CD14-positive monocyte (primary cell): ENCODE measurements at regions not wholly inside any gene's neighbourhood (a gene's known extent, or its start where the extent isn't known, plus 50 kb on each side); places are given as distances from the start of the nearest gene placed in this dataset.

Experiments
- DNase-seq, 3 donors: peaks; one replicate each; pipeline ENCODE4 v3.0.0-alpha.2; 2011 to 2022
- H2AFZ ChIP-seq: 2 replicates; pipeline ENCODE4 v1.6.0; 2012; ENCODE audit warnings: mild to moderate bottlenecking, low read depth, low read length, inconsistent platforms; ENCODE audit not compliant: insufficient read depth, poor library complexity, severe bottlenecking
- H3K27ac ChIP-seq, 2 donors: 1 replicate in 1 of 2; 2 replicates in 1 of 2; pipeline ENCODE4 v1.5.1; 2012 to 2013; ENCODE audit warnings: low read length in 2 of 2, control low read depth in 1 of 2, inconsistent platforms in 1 of 2, low read depth in 1 of 2, mild to moderate bottlenecking in 1 of 2
- H3K27me3 ChIP-seq, 2 donors: one replicate each; pipeline versions ENCODE4 v1.6.0 to v1.6.1; 2011 to 2013; ENCODE audit warnings: low read length in 2 of 2; ENCODE audit not compliant: control insufficient read depth in 2 of 2, insufficient read depth in 2 of 2
- H3K36me3 ChIP-seq, 2 donors: replicated peaks in 1 of 2; 1 replicate in 1 of 2; 2 replicates in 1 of 2; pipeline versions ENCODE4 v1.5.1 to v1.6.1; 2012 to 2013; ENCODE audit warnings: low read length in 2 of 2, control low read depth in 1 of 2, inconsistent platforms in 1 of 2, mild to moderate bottlenecking in 1 of 2; ENCODE audit not compliant: insufficient read depth in 2 of 2, control insufficient read depth in 1 of 2
- H3K4me1 ChIP-seq, 2 donors: 1 replicate in 1 of 2; 2 replicates in 1 of 2; pipeline versions ENCODE4 v1.5.1 to v1.6.1; 2012 to 2013; ENCODE audit warnings: low read length in 2 of 2, control low read depth in 1 of 2, inconsistent platforms in 1 of 2, mild to moderate bottlenecking in 1 of 2, moderate library complexity in 1 of 2; ENCODE audit not compliant: insufficient read depth in 2 of 2, control insufficient read depth in 1 of 2
- H3K4me2 ChIP-seq: replicated peaks from 2 replicates; pipeline ENCODE3; 2012; ENCODE audit warnings: low read length, moderate library complexity, mild to moderate bottlenecking; ENCODE audit not compliant: poor library complexity, severe bottlenecking; ENCODE audit errors: extremely low read depth
- H3K4me3 ChIP-seq, 3 experiments: fragments of 200-600 bp in 1 of 3; sonication (generic) in 1 of 3; replicated peaks in 1 of 3; 1 replicate in 2 of 3; 2 replicates in 1 of 3; pipeline ENCODE4 v1.5.1; 2011 to 2013; ENCODE audit warnings: low read length in 3 of 3, mild to moderate bottlenecking in 3 of 3, control low read depth in 2 of 3, low read depth in 2 of 3, inconsistent platforms in 1 of 3, moderate library complexity in 1 of 3
- H3K79me2 ChIP-seq: 2 replicates; pipeline ENCODE4 v1.6.0; 2012; ENCODE audit warnings: mild to moderate bottlenecking, control low read depth, inconsistent platforms, low read length, moderate library complexity; ENCODE audit not compliant: insufficient read depth
- H3K9ac ChIP-seq: 2 replicates; pipeline ENCODE4 v1.6.0; 2017; ENCODE audit warnings: low read length, mild to moderate bottlenecking; ENCODE audit not compliant: insufficient read depth, poor library complexity, severe bottlenecking
- H3K9me3 ChIP-seq, 2 donors: replicated peaks in 1 of 2; 1 replicate in 1 of 2; 2 replicates in 1 of 2; pipeline versions ENCODE4 v1.5.1 to v1.6.1; 2012 to 2013; ENCODE audit warnings: low read length in 2 of 2, control low read depth in 1 of 2; ENCODE audit not compliant: control insufficient read depth in 1 of 2, insufficient read depth in 1 of 2
- H4K20me1 ChIP-seq: 2 replicates; pipeline ENCODE4 v1.6.0; 2012; ENCODE audit warnings: mild to moderate bottlenecking, low read length, control low read depth, moderate library complexity; ENCODE audit not compliant: insufficient read depth
- H3K27ac Mint-ChIP-seq, 7 donors: one replicate each; pipeline ENCODE4 v1.8.0; 2020; ENCODE audit warnings: mild to moderate bottlenecking in 7 of 7, mixed read lengths in 7 of 7, moderate library complexity in 6 of 7, inconsistent platforms in 2 of 7
- H3K27me3 Mint-ChIP-seq, 3 donors: one replicate each; pipeline ENCODE4 v1.8.0; 2021 to 2022; ENCODE audit warnings: low read depth in 3 of 3, mild to moderate bottlenecking in 3 of 3, mixed read lengths in 3 of 3, moderate library complexity in 3 of 3, inconsistent platforms in 1 of 3
- H3K36me3 Mint-ChIP-seq, 2 donors: one replicate each; pipeline ENCODE4 v1.8.0; 2020; ENCODE audit warnings: mixed read lengths in 2 of 2, inconsistent platforms in 1 of 2, mild to moderate bottlenecking in 1 of 2
- H3K4me1 Mint-ChIP-seq: one replicate; pipeline ENCODE4 v1.8.0; 2020; ENCODE audit warnings: mild to moderate bottlenecking, mixed read lengths
- H3K4me3 Mint-ChIP-seq, 2 donors: one replicate each; pipeline ENCODE4 v1.8.0; 2020; ENCODE audit warnings: mild to moderate bottlenecking in 2 of 2, mixed read lengths in 2 of 2, moderate library complexity in 1 of 2
- H3K9me3 Mint-ChIP-seq, 7 donors: one replicate each; pipeline ENCODE4 v1.8.0; 2020 to 2022; ENCODE audit warnings: mixed read lengths in 7 of 7, mild to moderate bottlenecking in 6 of 7, moderate library complexity in 6 of 7, inconsistent platforms in 2 of 7
- WGBS: methylation state at CpG from one replicate; pipeline ENCODE4 v1.1.5; 2013; ENCODE audit warnings: missing lambda C conversion rate; ENCODE audit not compliant: insufficient coverage; 5-methylcytosine and 5-hydroxymethylcytosine counted together
- intact Hi-C, 2 donors: fragments of 100-400 bp; cut with micrococcal nuclease; formaldehyde crosslinking; loops; one replicate each; pipeline versions ENCODE4 v1.15.0 to v1.15.1; 2023
- TF ChIP-seq, protein P1 (sequence below): fragments of 200-600 bp; IDR thresholded peaks from one replicate; pipeline ENCODE4 v1.8.0; 2022; ENCODE audit warnings: antibody characterized with exemption, mild to moderate bottlenecking

DNA sequence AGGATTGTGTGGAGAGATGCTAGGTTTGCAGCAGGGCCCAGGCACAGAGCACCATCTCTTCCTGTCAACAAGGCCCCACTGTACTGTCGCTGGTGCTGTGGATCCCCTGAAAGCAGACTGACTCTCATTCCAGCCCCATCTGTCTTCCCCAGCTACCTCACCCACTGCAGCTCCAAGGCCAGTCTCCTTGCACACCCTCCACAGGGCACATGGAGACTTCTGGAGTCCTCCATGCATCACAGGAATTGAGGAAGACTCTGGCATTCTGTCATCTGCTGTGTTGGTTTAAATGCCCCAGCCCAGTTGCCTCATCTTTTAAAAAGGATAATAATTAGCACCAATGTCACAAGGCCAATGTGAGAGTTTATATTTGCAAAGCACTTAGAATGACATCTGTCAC lies 301.2 kb downstream of the RPLP1 start:
- Histone ChIP-seq H3K4me3 (no peak overlapping the region), H4K20me1 (no peaks in the 10 kb centered on the region), H3K9ac (no peak overlapping the region), H3K27me3 (no peaks in the 10 kb centered on the region), H3K4me1 (peaks cover 49 to 61% of the 10 kb centered on the region in 2 donors), H2AFZ (no peak overlapping the region), H3K4me2 (no peak overlapping the region), H3K79me2 (no peaks in the 10 kb centered on the region), H3K27ac (peak overlapping the region in 1 of 2 donors; percentile 25), H3K36me3 (no peaks in the 10 kb centered on the region), H3K9me3 (peaks cover 0 to 2% of the 10 kb centered on the region in 2 donors)
- Mint-ChIP-seq H3K36me3 (peaks cover 19 to 28% of the 10 kb centered on the region in 2 donors), H3K9me3 (peaks cover 7 to 19% (median 13%) of the 10 kb centered on the region in 7 donors), H3K27ac (peak overlapping the region in 5 of 7 donors; percentile 20 to 88 (median 82)), H3K27me3 (peaks cover 0 to 6% (median 3%) of the 10 kb centered on the region in 3 donors), H3K4me3 (no peak overlapping the region), H3K4me1 (peaks cover 66% of the 10 kb centered on the region)
- WGBS = 100% methylated on average over 1 of the region's 1 CpG
- DNase-seq = peak in 2 of 3 donors; percentile 38 to 40
- TF ChIP-seq, protein P1, sequence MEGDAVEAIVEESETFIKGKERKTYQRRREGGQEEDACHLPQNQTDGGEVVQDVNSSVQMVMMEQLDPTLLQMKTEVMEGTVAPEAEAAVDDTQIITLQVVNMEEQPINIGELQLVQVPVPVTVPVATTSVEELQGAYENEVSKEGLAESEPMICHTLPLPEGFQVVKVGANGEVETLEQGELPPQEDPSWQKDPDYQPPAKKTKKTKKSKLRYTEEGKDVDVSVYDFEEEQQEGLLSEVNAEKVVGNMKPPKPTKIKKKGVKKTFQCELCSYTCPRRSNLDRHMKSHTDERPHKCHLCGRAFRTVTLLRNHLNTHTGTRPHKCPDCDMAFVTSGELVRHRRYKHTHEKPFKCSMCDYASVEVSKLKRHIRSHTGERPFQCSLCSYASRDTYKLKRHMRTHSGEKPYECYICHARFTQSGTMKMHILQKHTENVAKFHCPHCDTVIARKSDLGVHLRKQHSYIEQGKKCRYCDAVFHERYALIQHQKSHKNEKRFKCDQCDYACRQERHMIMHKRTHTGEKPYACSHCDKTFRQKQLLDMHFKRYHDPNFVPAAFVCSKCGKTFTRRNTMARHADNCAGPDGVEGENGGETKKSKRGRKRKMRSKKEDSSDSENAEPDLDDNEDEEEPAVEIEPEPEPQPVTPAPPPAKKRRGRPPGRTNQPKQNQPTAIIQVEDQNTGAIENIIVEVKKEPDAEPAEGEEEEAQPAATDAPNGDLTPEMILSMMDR = no peak
- intact Hi-C loops = no loop called here

DNA sequence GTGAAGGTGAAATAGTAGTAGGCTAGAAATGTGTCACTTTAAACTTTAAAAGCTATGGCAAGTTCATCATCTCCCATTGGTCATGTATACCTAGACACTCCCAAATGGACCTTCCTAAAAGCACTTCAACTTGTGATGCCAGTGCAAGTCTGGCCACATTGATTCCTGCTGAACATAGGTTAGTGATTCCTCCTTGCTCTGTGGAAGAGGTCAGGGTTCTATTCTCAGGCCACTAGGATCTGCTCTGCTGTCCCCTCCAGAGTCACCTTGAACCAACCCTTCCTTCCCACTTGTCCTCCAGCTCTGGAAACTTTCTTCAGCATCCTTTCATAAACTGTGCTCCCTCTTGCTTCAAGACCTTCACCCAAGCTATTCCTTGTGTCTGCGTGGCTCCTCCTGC lies 301.7 kb downstream of the RPLP1 start:
- H3K4me3 Mint-ChIP-seq = no peak overlapping the region
- H3K36me3 ChIP-seq = no peaks in the 10 kb centered on the region
- H4K20me1 ChIP-seq = no peaks in the 10 kb centered on the region
- no peak overlapping the region for H2AFZ ChIP-seq
- H3K27me3 Mint-ChIP-seq = peaks cover 0 to 6% (median 3%) of the 10 kb centered on the region in 3 donors
- no peaks in the 10 kb centered on the region for H3K27me3 ChIP-seq
- no peak for DNase-seq
- peak overlapping the region in 4 of 7 donors; percentile 79 to 95 (median 90) for H3K27ac Mint-ChIP-seq
- no peak overlapping the region for H3K9ac ChIP-seq
- peak overlapping the region in 1 of 3 experiments; percentile 30 for H3K4me3 ChIP-seq
- peaks cover 22 to 28% of the 10 kb centered on the region in 2 donors for H3K36me3 Mint-ChIP-seq
- H3K9me3 ChIP-seq = peaks cover 0 to 2% of the 10 kb centered on the region in 2 donors
- H3K4me1 ChIP-seq = peaks cover 49 to 61% of the 10 kb centered on the region in 2 donors
- 100% methylated on average over 1 of the region's 1 CpG for WGBS
- no peaks in the 10 kb centered on the region for H3K79me2 ChIP-seq
- TF ChIP-seq, protein P1 = no peak
- peaks cover 66% of the 10 kb centered on the region for H3K4me1 Mint-ChIP-seq
- peak overlapping the region in 1 of 2 donors; percentile 80 for H3K27ac ChIP-seq
- intact Hi-C loops = no loop called here
- peaks cover 7 to 20% (median 13%) of the 10 kb centered on the region in 7 donors for H3K9me3 Mint-ChIP-seq
- H3K4me2 ChIP-seq = no peak overlapping the region
